ENCODE measurements at regions not wholly inside any gene's neighbourhood (a gene's known extent, or its start where the extent isn't known, plus 50 kb on each side); places are given as distances from the start of the nearest gene placed in this dataset.

DNA sequence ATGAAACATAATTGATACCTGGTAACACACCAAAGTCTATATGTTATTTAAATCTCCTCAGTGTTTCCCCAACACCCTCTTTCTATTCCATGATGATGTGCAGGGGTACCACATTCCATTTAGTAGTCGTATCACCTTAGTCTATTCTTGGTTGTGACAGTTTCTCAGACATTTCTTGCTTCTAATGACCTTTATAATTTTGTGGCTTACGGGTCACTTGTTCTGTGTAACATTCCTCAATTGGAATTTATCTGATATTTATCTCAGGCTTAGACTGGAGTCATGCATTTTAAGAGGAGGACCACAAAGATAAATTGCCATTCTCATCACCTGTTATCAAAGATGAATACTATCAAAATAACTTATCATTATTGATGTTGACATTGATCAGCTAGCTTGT is 679.6 kb downstream of the USP25 start:
- Histone ChIP-seq H3K27me3 (no peaks in the 10 kb centered on the region), H3K36me3 (no peaks in the 10 kb centered on the region), H3K27ac (no peak overlapping the region), H3K4me3 (no peak overlapping the region), H3K9me3 (no peaks in the 10 kb centered on the region), H3K4me1 (no peaks in the 10 kb centered on the region)
- TF ChIP-seq, protein P1, sequence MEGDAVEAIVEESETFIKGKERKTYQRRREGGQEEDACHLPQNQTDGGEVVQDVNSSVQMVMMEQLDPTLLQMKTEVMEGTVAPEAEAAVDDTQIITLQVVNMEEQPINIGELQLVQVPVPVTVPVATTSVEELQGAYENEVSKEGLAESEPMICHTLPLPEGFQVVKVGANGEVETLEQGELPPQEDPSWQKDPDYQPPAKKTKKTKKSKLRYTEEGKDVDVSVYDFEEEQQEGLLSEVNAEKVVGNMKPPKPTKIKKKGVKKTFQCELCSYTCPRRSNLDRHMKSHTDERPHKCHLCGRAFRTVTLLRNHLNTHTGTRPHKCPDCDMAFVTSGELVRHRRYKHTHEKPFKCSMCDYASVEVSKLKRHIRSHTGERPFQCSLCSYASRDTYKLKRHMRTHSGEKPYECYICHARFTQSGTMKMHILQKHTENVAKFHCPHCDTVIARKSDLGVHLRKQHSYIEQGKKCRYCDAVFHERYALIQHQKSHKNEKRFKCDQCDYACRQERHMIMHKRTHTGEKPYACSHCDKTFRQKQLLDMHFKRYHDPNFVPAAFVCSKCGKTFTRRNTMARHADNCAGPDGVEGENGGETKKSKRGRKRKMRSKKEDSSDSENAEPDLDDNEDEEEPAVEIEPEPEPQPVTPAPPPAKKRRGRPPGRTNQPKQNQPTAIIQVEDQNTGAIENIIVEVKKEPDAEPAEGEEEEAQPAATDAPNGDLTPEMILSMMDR (IDR thresholded peaks at IDR 0.05) = no peak
- DNase-seq (no peak), ATAC-seq (no peak)
- intact Hi-C loops (cut with DNase I) = no loop called here

DNA sequence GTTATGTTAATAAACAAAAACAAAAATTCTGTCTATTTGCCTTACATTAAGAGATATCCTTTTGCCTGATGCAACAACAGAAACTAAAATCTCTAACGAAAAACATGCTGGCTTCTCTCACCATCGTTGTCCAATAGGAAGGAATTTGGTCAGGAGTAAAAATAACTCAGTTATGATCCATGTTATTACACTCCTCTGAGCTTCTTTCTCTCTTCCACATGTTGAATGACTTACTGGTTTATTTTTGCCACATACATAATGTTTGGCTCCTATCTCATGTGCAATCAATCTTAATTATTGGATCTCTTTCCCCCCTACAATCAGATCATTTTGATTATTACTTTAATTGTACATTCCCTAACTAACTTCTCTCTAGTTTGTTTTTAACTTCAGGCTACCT is 688.4 kb downstream of the USP25 start:
- no peaks in the 10 kb centered on the region for H3K36me3 ChIP-seq
- ATAC-seq (no peak), DNase-seq (no peak)
- H3K9me3 ChIP-seq = no peaks in the 10 kb centered on the region
- H3K27me3 ChIP-seq = no peaks in the 10 kb centered on the region
- TF ChIP-seq, protein P1 (IDR thresholded peaks at IDR 0.05) = no peak
- peak overlapping the region; percentile 71 for H3K27ac ChIP-seq
- H3K4me1 ChIP-seq = peaks cover 8% of the 10 kb centered on the region
- intact Hi-C loops (cut with DNase I) = no loop called here
- H3K4me3 ChIP-seq = no peak overlapping the region

DNA sequence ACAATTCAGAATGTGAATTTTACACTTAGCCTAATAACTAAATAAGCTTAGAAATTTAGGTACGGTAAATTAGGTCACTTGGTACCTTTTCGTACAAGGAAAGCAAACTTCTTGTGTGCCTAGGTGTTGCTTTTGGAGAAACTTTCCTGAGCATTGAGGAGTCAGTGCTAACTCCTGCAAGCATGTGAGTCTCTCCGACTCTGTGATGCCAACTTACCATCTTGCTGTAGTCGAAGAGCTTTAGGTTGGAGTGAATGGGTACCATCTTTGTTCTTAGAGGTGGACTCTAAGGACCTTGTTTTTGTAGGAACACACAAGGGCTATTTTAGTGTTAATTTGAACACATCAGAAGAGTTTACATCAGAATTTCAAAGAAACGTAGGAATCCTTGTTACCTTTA is 688.9 kb downstream of the USP25 start:
- no peak for DNase-seq
- no peak for ATAC-seq
- TF ChIP-seq, protein P1 (IDR thresholded peaks at IDR 0.05) = no peak

DNA sequence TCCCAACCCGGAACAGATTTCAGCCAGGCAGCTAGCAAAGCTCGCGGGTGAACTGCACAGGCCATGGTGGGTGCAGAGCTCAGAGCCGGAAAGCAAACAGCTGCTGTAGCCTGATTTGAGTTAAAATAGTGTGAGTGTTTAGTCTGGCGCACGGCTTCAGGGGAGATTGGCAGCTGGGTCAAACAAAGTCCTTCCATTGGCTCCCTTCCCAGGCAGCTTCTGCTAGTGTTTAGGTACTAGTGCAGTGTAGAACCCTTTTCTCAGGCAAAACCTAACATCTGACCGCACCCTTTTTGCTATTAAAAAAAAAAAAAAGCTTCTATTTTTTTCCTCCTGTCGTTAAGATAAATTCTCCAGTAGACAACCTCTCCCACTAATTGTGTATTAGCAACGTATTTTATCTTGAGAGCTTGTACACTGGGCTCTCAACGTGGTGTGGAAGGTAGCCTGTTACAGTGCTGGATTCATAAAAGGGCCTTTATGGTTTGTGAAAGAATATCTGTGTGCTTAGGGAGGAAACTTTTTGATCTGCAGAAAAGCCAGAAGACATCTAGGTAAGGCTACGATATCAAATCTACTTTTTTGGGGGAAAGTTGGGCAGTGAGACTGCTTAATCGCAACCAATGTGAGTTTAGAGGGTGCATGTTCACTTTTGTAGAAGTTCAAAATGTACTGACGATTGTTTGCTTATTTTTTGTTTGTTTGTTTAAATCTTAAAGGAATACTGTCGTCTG is 689.6 kb downstream of the USP25 start:
- Histone ChIP-seq H3K4me1 (peaks cover 8% of the 10 kb centered on the region), H3K27me3 (no peaks in the 10 kb centered on the region), H3K36me3 (no peaks in the 10 kb centered on the region), H3K27ac (peak overlapping the region; percentile 71), H3K4me3 (peak overlapping the region; percentile 50), H3K9me3 (no peaks in the 10 kb centered on the region)
- intact Hi-C loops (cut with DNase I) = no loop called here
- ATAC-seq = peak; percentile 95
- TF ChIP-seq, protein P1 (IDR thresholded peaks at IDR 0.05) = no peak
- DNase-seq = peak; percentile 67

More for the DNA sequence above, 688.9 kb downstream of the USP25 start:
- H3K27ac ChIP-seq = peak overlapping the region; percentile 71
- no peaks in the 10 kb centered on the region for H3K9me3 ChIP-seq
- intact Hi-C loops (cut with DNase I) = no loop called here
- H3K27me3 ChIP-seq = no peaks in the 10 kb centered on the region
- peaks cover 8% of the 10 kb centered on the region for H3K4me1 ChIP-seq
- peak overlapping the region; percentile 50 for H3K4me3 ChIP-seq
- no peaks in the 10 kb centered on the region for H3K36me3 ChIP-seq

DNA sequence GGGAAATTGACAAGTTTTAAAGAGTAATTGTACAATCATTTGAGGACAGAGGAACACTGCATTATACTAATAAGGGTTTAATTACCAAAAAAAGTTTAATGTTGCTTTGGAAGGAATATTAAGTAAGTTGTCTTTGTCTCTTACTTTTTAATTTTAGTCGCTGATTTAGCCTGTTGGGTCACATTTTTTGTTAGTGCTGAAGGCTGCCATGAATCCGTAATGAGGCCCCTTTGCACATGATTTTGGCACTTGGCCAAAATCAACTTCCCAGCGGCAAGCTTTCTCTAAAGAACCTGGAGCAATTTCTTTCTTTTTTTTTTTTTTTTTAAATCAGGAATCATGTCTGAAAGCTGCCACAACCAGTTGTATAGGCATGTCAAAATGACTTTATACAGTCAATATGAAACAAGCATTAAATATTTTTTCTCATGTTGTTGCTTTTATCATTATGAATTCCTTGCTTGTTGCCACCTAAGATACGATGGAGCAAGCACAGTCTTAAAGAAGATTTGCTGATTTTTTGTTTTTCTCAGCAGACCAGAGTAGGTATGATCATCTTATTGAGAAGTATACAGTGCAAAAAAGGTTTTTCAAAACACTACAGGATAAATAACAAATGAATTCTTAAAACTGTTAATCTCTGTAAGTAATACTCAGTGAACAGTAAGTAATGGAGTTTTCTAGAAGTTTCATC is 690.4 kb downstream of the USP25 start:
- Histone ChIP-seq H3K4me1 (peaks cover 11% of the 10 kb centered on the region), H3K27ac (peak overlapping the region; percentile 71), H3K36me3 (no peaks in the 10 kb centered on the region), H3K9me3 (no peaks in the 10 kb centered on the region), H3K27me3 (no peaks in the 10 kb centered on the region), H3K4me3 (peak overlapping the region; percentile 50)
- DNase-seq (no peak), ATAC-seq (peak; percentile 33)
- intact Hi-C loops (cut with DNase I) = no loop called here
- TF ChIP-seq, protein P1 (IDR thresholded peaks at IDR 0.05) = no peak
